Left hindlimb (tissue), 1 donor: ENCODE measurements at regions not wholly inside any gene's neighbourhood (a gene's known extent, or its start where the extent isn't known, plus 50 kb on each side); places are given as distances from the start of the nearest gene placed in this dataset.

Experiments
- DNase-seq: peaks from one replicate; pipeline ENCODE4 v3.0.0-alpha.2; 2018

GRCh38 chr17:72530454-72530853 is 409.6 kb downstream of the SOX9 start:
- no peak for DNase-seq

GRCh38 chr17:72531729-72532128 is 410.9 kb downstream of the SOX9 start:
- no peak for DNase-seq

GRCh38 chr17:72534265-72534664 is 413.4 kb downstream of the SOX9 start:
- no peak for DNase-seq

- no peak for DNase-seq
Observed at GRCh38 chr17:72534776-72535175, 414.0 kb downstream of the SOX9 start.

GRCh38 chr17:72535346-72535745 is 414.5 kb downstream of the SOX9 start:
- no peak for DNase-seq

- no peak for DNase-seq
Observed at GRCh38 chr17:72535779-72536178, 415.0 kb downstream of the SOX9 start.

GRCh38 chr17:72536788-72537187 is 416.0 kb downstream of the SOX9 start:
- no peak for DNase-seq

GRCh38 chr17:72538443-72538842 is 417.6 kb downstream of the SOX9 start:
- no peak for DNase-seq

GRCh38 chr17:72538901-72539352 is 418.1 kb downstream of the SOX9 start:
- no peak for DNase-seq

- DNase-seq, result peak; percentile 87
Observed at GRCh38 chr17:72539981-72540897, 419.4 kb downstream of the SOX9 start.

- no peak for DNase-seq
Observed at GRCh38 chr17:72542317-72542716, 421.5 kb downstream of the SOX9 start.

GRCh38 chr17:72545766-72546165 is 424.9 kb downstream of the SOX9 start:
- no peak for DNase-seq

GRCh38 chr17:72553051-72553755 is 432.4 kb downstream of the SOX9 start:
- DNase-seq, result no peak

- DNase-seq, result no peak
Observed at GRCh38 chr17:72554508-72554907, 433.7 kb downstream of the SOX9 start.

GRCh38 chr17:72555052-72555451 is 434.2 kb downstream of the SOX9 start:
- no peak for DNase-seq

- DNase-seq, result peak; percentile 63
Observed at GRCh38 chr17:72556944-72557826, 436.4 kb downstream of the SOX9 start.

GRCh38 chr17:72558971-72559476 is 438.2 kb downstream of the SOX9 start:
- DNase-seq, result no peak

GRCh38 chr17:72560303-72561247 is 439.8 kb downstream of the SOX9 start:
- DNase-seq, result peak; percentile 51

- DNase-seq, result no peak
Observed at GRCh38 chr17:72561266-72561665, 440.4 kb downstream of the SOX9 start.

GRCh38 chr17:72561680-72562079 is 440.9 kb downstream of the SOX9 start:
- DNase-seq, result no peak

GRCh38 chr17:72562615-72563188 is 441.9 kb downstream of the SOX9 start:
- no peak for DNase-seq
